GM23338 (cell line): ENCODE measurements at regions not wholly inside any gene's neighbourhood (a gene's known extent, or its start where the extent isn't known, plus 50 kb on each side); places are given as distances from the start of the nearest gene placed in this dataset.

ENCODE experiments used
- ATAC-seq: fragments of 200-7000 bp; cut with Tn5 transposase; 3 replicates; pipeline ENCODE4 v1.9.1; 2020
- DNase-seq: peaks from one replicate; pipeline ENCODE4 v3.0.0-alpha.2; 2015; ENCODE audit warnings: low spot score
- H2AFZ ChIP-seq: fragments of 200-600 bp; sonication (generic); 2 replicates; pipeline ENCODE4 v1.8.0; 2016; ENCODE audit warnings: antibody characterized with exemption, mild to moderate bottlenecking, moderate library complexity
- H3F3A ChIP-seq: fragments of 200-600 bp; sonication (generic); replicated peaks from 2 replicates; pipeline ENCODE4 v1.8.0; 2017; ENCODE audit warnings: antibody characterized with exemption, mixed run types, low read depth
- H3K27ac ChIP-seq: fragments of 200-600 bp; sonication (generic); 2 replicates; pipeline ENCODE4 v1.6.1; 2016; ENCODE audit warnings: low read depth
- H3K27me3 ChIP-seq: fragments of 200-600 bp; sonication (generic); 2 replicates; pipeline ENCODE4 v1.8.0; 2016; ENCODE audit warnings: mild to moderate bottlenecking, mixed run types, moderate library complexity; ENCODE audit not compliant: insufficient read depth
- H3K36me3 ChIP-seq: fragments of 200-600 bp; sonication (generic); 2 replicates; pipeline ENCODE4 v1.8.0; 2016; ENCODE audit warnings: mild to moderate bottlenecking; ENCODE audit not compliant: insufficient read depth
- H3K4me1 ChIP-seq: fragments of 200-600 bp; sonication (generic); 2 replicates; pipeline ENCODE4 v1.8.0; 2016; ENCODE audit warnings: mild to moderate bottlenecking, moderate library complexity; ENCODE audit not compliant: insufficient read depth
- H3K4me2 ChIP-seq: fragments of 200-600 bp; sonication (generic); 2 replicates; pipeline ENCODE4 v1.7.1; 2017; ENCODE audit warnings: mixed run types
- H3K4me3 ChIP-seq: fragments of 200-600 bp; sonication (generic); 2 replicates; pipeline ENCODE4 v1.6.1; 2016; ENCODE audit warnings: mixed run types
- H3K79me2 ChIP-seq: fragments of 200-600 bp; sonication (generic); replicated peaks from 2 replicates; pipeline ENCODE4 v1.8.0; 2017; ENCODE audit warnings: mild to moderate bottlenecking; ENCODE audit not compliant: insufficient read depth
- H3K9me2 ChIP-seq: fragments of 200-600 bp; sonication (generic); 2 replicates; pipeline ENCODE4 v1.8.0; 2017; ENCODE audit not compliant: insufficient read depth
- H4K20me1 ChIP-seq: fragments of 200-600 bp; sonication (generic); replicated peaks from 2 replicates; pipeline ENCODE4 v1.8.0; 2017; ENCODE audit warnings: mild to moderate bottlenecking; ENCODE audit not compliant: insufficient read depth
- H3K27ac Mint-ChIP-seq: 2 replicates; pipeline ENCODE4 v1.8.0; 2020; ENCODE audit warnings: inconsistent platforms, mild to moderate bottlenecking, moderate library complexity, mixed read lengths
- H3K27me3 Mint-ChIP-seq: 3 replicates; pipeline ENCODE4 v1.8.0; 2022; ENCODE audit warnings: low read depth, mild to moderate bottlenecking, moderate library complexity, mixed read lengths, inconsistent platforms; ENCODE audit not compliant: insufficient read depth, poor library complexity
- H3K36me3 Mint-ChIP-seq: 3 replicates; pipeline ENCODE4 v1.8.0; 2021; ENCODE audit warnings: low read depth, mild to moderate bottlenecking, inconsistent platforms, moderate library complexity, mixed read lengths
- H3K4me1 Mint-ChIP-seq: 3 replicates; pipeline ENCODE4 v1.8.0; 2020; ENCODE audit warnings: mild to moderate bottlenecking, inconsistent platforms, mixed read lengths
- H3K4me3 Mint-ChIP-seq: 3 replicates; pipeline ENCODE4 v1.8.0; 2021; ENCODE audit warnings: moderate library complexity, mild to moderate bottlenecking, inconsistent platforms, mixed read lengths
- H3K9me3 Mint-ChIP-seq: 3 replicates; pipeline ENCODE4 v1.8.0; 2020; ENCODE audit warnings: moderate library complexity, mild to moderate bottlenecking, inconsistent platforms, mixed read lengths
- CREB1 ChIP-seq: fragments of 250-450 bp; sonication (Bioruptor Pico); IDR thresholded peaks from 2 replicates; pipeline ENCODE4 v1.5.0; 2020; ENCODE audit warnings: low read depth, mild to moderate bottlenecking, moderate library complexity
- EZH2 ChIP-seq: fragments of 200-600 bp; sonication (generic); IDR thresholded peaks from one replicate; pipeline ENCODE4 v1.8.0; 2017; ENCODE audit warnings: antibody characterized with exemption, mild to moderate bottlenecking, low read depth; ENCODE audit not compliant: unreplicated experiment
- EZH2phosphoT487 ChIP-seq: fragments of 200-600 bp; sonication (generic); IDR thresholded peaks from one replicate; pipeline ENCODE4 v1.8.1; 2018; ENCODE audit warnings: antibody characterized with exemption; ENCODE audit not compliant: unreplicated experiment
- JUNB ChIP-seq: IDR thresholded peaks from one replicate; pipeline ENCODE4 v1.6.1; 2016; ENCODE audit warnings: antibody characterized with exemption; ENCODE audit not compliant: unreplicated experiment
- NANOG ChIP-seq: IDR thresholded peaks from 2 replicates; pipeline ENCODE4 v1.6.1; 2016; ENCODE audit warnings: antibody characterized with exemption, borderline replicate concordance
- POLR2AphosphoS5 ChIP-seq: IDR thresholded peaks from 2 replicates; pipeline ENCODE4 v1.6.1; 2016; ENCODE audit warnings: antibody characterized with exemption, low read depth
- STAT1 ChIP-seq: IDR thresholded peaks from one replicate; pipeline ENCODE4 v1.6.1; 2016; ENCODE audit warnings: antibody characterized with exemption; ENCODE audit not compliant: unreplicated experiment
- ZNF114 ChIP-seq: fragments of 250-450 bp; sonication (Bioruptor Pico); IDR thresholded peaks from 2 replicates; pipeline ENCODE4 v1.5.0; 2020; ENCODE audit warnings: mild to moderate bottlenecking, moderate library complexity
- ZNF331 ChIP-seq: fragments of 250-450 bp; sonication (Bioruptor Pico); IDR thresholded peaks from 2 replicates; pipeline ENCODE4 v1.5.0; 2020; ENCODE audit warnings: low read depth, mild to moderate bottlenecking, moderate library complexity
- TF ChIP-seq, protein P1 (sequence below), 2 experiments: fragments of 200-600 bp in 1 of 2; sonication (generic) in 1 of 2; conservative IDR thresholded peaks; 2 replicates each; pipeline versions ENCODE4 v1.5.1 to v1.6.1; 2016 to 2017; ENCODE audit warnings: antibody characterized with exemption in 2 of 2, low read depth in 2 of 2, mild to moderate bottlenecking in 2 of 2, moderate library complexity in 1 of 2
- TF ChIP-seq, protein P2 (sequence below): fragments of 250-450 bp; sonication (Bioruptor Pico); IDR thresholded peaks from 2 replicates; pipeline ENCODE4 v1.5.0; 2020; ENCODE audit warnings: mild to moderate bottlenecking, moderate library complexity
- TF ChIP-seq, protein P3 (sequence below): IDR thresholded peaks from one replicate; pipeline ENCODE4 v1.6.1; 2018; ENCODE audit warnings: antibody characterized with exemption; ENCODE audit not compliant: unreplicated experiment
- TF ChIP-seq, protein P4 (sequence below): IDR thresholded peaks from 2 replicates; pipeline ENCODE4 v1.6.1; 2016; ENCODE audit warnings: antibody characterized with exemption

DNA sequence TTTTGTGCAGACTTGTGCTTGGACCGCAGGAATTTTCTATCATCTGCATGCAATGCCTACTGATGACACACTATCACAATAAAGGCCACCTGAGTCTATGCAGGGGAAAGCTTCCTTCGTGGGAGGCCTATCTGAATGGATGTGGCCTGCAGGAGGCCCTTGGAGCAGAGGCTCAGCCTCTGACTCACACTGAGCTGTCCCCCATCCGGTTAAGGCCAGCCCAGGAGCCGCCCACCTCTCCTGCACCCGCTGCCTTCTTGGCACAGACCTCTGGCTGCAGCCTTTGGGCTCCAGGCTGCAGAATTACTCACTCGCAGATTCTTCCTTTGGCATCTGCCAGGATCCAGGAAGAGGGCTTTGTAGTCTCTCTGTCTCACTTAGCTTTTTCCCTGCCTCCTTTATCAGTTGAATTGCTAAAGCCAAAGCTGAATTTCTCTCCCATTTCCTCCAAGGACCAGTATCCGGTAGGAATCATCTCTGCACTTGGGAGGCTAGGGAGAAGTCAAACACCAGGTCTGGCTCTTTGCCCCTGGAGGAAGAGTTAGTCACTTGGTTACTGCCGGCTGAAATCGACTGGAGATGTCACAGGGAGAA, 65.1 kb upstream of the JUN start:
- TF ChIP-seq JUNB, result no peak
- TF ChIP-seq, protein P1, sequence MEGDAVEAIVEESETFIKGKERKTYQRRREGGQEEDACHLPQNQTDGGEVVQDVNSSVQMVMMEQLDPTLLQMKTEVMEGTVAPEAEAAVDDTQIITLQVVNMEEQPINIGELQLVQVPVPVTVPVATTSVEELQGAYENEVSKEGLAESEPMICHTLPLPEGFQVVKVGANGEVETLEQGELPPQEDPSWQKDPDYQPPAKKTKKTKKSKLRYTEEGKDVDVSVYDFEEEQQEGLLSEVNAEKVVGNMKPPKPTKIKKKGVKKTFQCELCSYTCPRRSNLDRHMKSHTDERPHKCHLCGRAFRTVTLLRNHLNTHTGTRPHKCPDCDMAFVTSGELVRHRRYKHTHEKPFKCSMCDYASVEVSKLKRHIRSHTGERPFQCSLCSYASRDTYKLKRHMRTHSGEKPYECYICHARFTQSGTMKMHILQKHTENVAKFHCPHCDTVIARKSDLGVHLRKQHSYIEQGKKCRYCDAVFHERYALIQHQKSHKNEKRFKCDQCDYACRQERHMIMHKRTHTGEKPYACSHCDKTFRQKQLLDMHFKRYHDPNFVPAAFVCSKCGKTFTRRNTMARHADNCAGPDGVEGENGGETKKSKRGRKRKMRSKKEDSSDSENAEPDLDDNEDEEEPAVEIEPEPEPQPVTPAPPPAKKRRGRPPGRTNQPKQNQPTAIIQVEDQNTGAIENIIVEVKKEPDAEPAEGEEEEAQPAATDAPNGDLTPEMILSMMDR (conservative IDR thresholded peaks at IDR 0.05; ENCODE audit: low read depth in 2 of 2), result no peak
- TF ChIP-seq, protein P2, sequence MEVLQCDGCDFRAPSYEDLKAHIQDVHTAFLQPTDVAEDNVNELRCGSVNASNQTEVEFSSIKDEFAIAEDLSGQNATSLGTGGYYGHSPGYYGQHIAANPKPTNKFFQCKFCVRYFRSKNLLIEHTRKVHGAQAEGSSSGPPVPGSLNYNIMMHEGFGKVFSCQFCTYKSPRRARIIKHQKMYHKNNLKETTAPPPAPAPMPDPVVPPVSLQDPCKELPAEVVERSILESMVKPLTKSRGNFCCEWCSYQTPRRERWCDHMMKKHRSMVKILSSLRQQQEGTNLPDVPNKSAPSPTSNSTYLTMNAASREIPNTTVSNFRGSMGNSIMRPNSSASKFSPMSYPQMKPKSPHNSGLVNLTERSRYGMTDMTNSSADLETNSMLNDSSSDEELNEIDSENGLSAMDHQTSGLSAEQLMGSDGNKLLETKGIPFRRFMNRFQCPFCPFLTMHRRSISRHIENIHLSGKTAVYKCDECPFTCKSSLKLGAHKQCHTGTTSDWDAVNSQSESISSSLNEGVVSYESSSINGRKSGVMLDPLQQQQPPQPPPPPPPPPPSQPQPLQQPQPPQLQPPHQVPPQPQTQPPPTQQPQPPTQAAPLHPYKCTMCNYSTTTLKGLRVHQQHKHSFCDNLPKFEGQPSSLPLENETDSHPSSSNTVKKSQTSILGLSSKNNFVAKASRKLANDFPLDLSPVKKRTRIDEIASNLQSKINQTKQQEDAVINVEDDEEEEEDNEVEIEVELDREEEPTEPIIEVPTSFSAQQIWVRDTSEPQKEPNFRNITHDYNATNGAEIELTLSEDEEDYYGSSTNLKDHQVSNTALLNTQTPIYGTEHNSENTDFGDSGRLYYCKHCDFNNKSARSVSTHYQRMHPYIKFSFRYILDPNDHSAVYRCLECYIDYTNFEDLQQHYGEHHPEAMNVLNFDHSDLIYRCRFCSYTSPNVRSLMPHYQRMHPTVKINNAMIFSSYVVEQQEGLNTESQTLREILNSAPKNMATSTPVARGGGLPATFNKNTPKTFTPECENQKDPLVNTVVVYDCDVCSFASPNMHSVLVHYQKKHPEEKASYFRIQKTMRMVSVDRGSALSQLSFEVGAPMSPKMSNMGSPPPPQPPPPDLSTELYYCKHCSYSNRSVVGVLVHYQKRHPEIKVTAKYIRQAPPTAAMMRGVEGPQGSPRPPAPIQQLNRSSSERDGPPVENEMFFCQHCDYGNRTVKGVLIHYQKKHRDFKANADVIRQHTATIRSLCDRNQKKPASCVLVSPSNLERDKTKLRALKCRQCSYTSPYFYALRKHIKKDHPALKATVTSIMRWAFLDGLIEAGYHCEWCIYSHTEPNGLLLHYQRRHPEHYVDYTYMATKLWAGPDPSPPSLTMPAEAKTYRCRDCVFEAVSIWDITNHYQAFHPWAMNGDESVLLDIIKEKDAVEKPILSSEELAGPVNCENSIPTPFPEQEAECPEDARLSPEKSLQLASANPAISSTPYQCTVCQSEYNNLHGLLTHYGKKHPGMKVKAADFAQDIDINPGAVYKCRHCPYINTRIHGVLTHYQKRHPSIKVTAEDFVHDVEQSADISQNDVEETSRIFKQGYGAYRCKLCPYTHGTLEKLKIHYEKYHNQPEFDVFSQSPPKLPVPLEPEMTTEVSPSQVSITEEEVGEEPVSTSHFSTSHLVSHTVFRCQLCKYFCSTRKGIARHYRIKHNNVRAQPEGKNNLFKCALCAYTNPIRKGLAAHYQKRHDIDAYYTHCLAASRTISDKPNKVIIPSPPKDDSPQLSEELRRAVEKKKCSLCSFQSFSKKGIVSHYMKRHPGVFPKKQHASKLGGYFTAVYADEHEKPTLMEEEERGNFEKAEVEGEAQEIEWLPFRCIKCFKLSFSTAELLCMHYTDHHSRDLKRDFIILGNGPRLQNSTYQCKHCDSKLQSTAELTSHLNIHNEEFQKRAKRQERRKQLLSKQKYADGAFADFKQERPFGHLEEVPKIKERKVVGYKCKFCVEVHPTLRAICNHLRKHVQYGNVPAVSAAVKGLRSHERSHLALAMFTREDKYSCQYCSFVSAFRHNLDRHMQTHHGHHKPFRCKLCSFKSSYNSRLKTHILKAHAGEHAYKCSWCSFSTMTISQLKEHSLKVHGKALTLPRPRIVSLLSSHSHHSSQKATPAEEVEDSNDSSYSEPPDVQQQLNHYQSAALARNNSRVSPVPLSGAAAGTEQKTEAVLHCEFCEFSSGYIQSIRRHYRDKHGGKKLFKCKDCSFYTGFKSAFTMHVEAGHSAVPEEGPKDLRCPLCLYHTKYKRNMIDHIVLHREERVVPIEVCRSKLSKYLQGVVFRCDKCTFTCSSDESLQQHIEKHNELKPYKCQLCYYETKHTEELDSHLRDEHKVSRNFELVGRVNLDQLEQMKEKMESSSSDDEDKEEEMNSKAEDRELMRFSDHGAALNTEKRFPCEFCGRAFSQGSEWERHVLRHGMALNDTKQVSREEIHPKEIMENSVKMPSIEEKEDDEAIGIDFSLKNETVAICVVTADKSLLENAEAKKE (CRISPR knock-in tag), result no peak
- no peak for TF ChIP-seq EZH2
- TF ChIP-seq, protein P3, sequence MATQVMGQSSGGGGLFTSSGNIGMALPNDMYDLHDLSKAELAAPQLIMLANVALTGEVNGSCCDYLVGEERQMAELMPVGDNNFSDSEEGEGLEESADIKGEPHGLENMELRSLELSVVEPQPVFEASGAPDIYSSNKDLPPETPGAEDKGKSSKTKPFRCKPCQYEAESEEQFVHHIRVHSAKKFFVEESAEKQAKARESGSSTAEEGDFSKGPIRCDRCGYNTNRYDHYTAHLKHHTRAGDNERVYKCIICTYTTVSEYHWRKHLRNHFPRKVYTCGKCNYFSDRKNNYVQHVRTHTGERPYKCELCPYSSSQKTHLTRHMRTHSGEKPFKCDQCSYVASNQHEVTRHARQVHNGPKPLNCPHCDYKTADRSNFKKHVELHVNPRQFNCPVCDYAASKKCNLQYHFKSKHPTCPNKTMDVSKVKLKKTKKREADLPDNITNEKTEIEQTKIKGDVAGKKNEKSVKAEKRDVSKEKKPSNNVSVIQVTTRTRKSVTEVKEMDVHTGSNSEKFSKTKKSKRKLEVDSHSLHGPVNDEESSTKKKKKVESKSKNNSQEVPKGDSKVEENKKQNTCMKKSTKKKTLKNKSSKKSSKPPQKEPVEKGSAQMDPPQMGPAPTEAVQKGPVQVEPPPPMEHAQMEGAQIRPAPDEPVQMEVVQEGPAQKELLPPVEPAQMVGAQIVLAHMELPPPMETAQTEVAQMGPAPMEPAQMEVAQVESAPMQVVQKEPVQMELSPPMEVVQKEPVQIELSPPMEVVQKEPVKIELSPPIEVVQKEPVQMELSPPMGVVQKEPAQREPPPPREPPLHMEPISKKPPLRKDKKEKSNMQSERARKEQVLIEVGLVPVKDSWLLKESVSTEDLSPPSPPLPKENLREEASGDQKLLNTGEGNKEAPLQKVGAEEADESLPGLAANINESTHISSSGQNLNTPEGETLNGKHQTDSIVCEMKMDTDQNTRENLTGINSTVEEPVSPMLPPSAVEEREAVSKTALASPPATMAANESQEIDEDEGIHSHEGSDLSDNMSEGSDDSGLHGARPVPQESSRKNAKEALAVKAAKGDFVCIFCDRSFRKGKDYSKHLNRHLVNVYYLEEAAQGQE, result no peak
- TF ChIP-seq CREB1 (CRISPR knock-in tag), result no peak
- TF ChIP-seq ZNF114 (CRISPR knock-in tag), result no peak
- no peak for TF ChIP-seq EZH2phosphoT487
- no peak for TF ChIP-seq POLR2AphosphoS5
- TF ChIP-seq ZNF331 (CRISPR knock-in tag), result no peak
- no peak for TF ChIP-seq NANOG
- TF ChIP-seq, protein P4, sequence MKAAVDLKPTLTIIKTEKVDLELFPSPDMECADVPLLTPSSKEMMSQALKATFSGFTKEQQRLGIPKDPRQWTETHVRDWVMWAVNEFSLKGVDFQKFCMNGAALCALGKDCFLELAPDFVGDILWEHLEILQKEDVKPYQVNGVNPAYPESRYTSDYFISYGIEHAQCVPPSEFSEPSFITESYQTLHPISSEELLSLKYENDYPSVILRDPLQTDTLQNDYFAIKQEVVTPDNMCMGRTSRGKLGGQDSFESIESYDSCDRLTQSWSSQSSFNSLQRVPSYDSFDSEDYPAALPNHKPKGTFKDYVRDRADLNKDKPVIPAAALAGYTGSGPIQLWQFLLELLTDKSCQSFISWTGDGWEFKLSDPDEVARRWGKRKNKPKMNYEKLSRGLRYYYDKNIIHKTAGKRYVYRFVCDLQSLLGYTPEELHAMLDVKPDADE, result no peak
- TF ChIP-seq STAT1, result no peak
- Mint-ChIP-seq H3K36me3 (no peaks in the 10 kb centered on the region), H3K27me3 (no peaks in the 10 kb centered on the region), H3K9me3 (no peaks in the 10 kb centered on the region), H3K4me1 (peaks cover 23% of the 10 kb centered on the region), H3K27ac (no peak overlapping the region), H3K4me3 (no peak overlapping the region)
- no peaks in the 10 kb centered on the region for H3K36me3 ChIP-seq
- peak; percentile 6 for DNase-seq
- ATAC-seq, result peak; percentile 39; the same call in 2 of the 3 replicates
- H3K4me2 ChIP-seq, result no peak overlapping the region
- H3K9me2 ChIP-seq, result 0 out of 2 replicates have a peak, but pooled peaks cover 6% of the 10 kb centered on the region
- H3F3A ChIP-seq, result no peaks in the 10 kb centered on the region
- H3K27me3 ChIP-seq, result no peaks in the 10 kb centered on the region
- H3K27ac ChIP-seq, result no peak overlapping the region
- H3K4me3 ChIP-seq, result no peak overlapping the region
- no peaks in the 10 kb centered on the region for H4K20me1 ChIP-seq
- H3K79me2 ChIP-seq, result no peaks in the 10 kb centered on the region
- H2AFZ ChIP-seq, result peak overlapping the region; percentile 49; the same call in 1 of the 2 replicates
- peaks cover 21% of the 10 kb centered on the region for H3K4me1 ChIP-seq
